HG03039 (cell line): ENCODE measurements at regions not wholly inside any gene's neighbourhood (a gene's known extent, or its start where the extent isn't known, plus 50 kb on each side); places are given as distances from the start of the nearest gene placed in this dataset.

Source experiments
- ATAC-seq: cut with Tn5 transposase; IDR thresholded peaks from one replicate; pipeline ENCODE4 v1.9.1; 2021; ENCODE audit warnings: mild to moderate bottlenecking, moderate library complexity; ENCODE audit not compliant: unreplicated experiment

- no peak for ATAC-seq
These were observed 123.8 kb downstream of the ADRA2A start for GRCh38 chr10:111200505-111201186.

- no peak for ATAC-seq
These were observed 126.8 kb downstream of the ADRA2A start for GRCh38 chr10:111203615-111204014.

- no peak for ATAC-seq
These were observed 128.0 kb downstream of the ADRA2A start for GRCh38 chr10:111204838-111205237.

GRCh38 chr10:111206521-111206920 is 129.7 kb downstream of the ADRA2A start:
- ATAC-seq = no peak

- no peak for ATAC-seq
These were observed 130.7 kb downstream of the ADRA2A start for GRCh38 chr10:111207500-111207899.

- no peak for ATAC-seq
These were observed 132.1 kb downstream of the ADRA2A start for GRCh38 chr10:111208951-111209350.

GRCh38 chr10:111209692-111210091 is 132.9 kb downstream of the ADRA2A start:
- no peak for ATAC-seq

GRCh38 chr10:111211241-111211640 is 134.4 kb downstream of the ADRA2A start:
- ATAC-seq = no peak

GRCh38 chr10:111211706-111212105 is 134.9 kb downstream of the ADRA2A start:
- ATAC-seq = no peak

- ATAC-seq = no peak
These were observed 145.1 kb downstream of the ADRA2A start for GRCh38 chr10:111221682-111222480.

- ATAC-seq = no peak
These were observed 146.1 kb downstream of the ADRA2A start for GRCh38 chr10:111222961-111223360.

GRCh38 chr10:111231779-111232178 is 154.9 kb downstream of the ADRA2A start:
- ATAC-seq = no peak

- ATAC-seq = no peak
These were observed 156.6 kb downstream of the ADRA2A start for GRCh38 chr10:111233439-111233838.

GRCh38 chr10:111234234-111234913 is 157.5 kb downstream of the ADRA2A start:
- no peak for ATAC-seq

- ATAC-seq = no peak
These were observed 158.1 kb downstream of the ADRA2A start for GRCh38 chr10:111234914-111235302.

- no peak for ATAC-seq
These were observed 163.5 kb downstream of the ADRA2A start for GRCh38 chr10:111240348-111240747.

- no peak for ATAC-seq
These were observed 166.3 kb downstream of the ADRA2A start for GRCh38 chr10:111243126-111243525.

GRCh38 chr10:111246136-111246535 is 169.3 kb downstream of the ADRA2A start:
- ATAC-seq = no peak

- ATAC-seq = no peak
These were observed 170.1 kb downstream of the ADRA2A start for GRCh38 chr10:111246814-111247452.

GRCh38 chr10:111247781-111248389 is 171.1 kb downstream of the ADRA2A start:
- ATAC-seq = no peak

GRCh38 chr10:111249925-111250324 is 173.1 kb downstream of the ADRA2A start:
- no peak for ATAC-seq
